GM12878 (cell line): ENCODE measurements at regions not wholly inside any gene's neighbourhood (a gene's known extent, or its start where the extent isn't known, plus 50 kb on each side); places are given as distances from the start of the nearest gene placed in this dataset.

Source experiments
- ATAC-seq: fragments of 200-7000 bp; cut with Tn5 transposase; 3 replicates; pipeline ENCODE4 v1.9.1; 2020; ENCODE audit warnings: mild to moderate bottlenecking, moderate library complexity
- BruUV-seq: library from RNA; stranded (reverse); fragments of 400-500 nt; replicated peaks from 2 replicates; lab custom pipeline; 2021; lab: Mats Ljungman, UMichigan
- CTCF ChIA-PET: fragments of 300-600 bp; sonication (Branson Sonifier 250); formaldehyde crosslinking; extraction: SDS; loops from one replicate; lab custom pipeline; 2021; ENCODE audit warnings: inconsistent platforms; lab: Yijun Ruan, JAX
- POLR2A ChIA-PET: fragments of 350-600 bp; formaldehyde crosslinking; extraction: SDS; loops from one replicate; lab custom pipeline; 2021; ENCODE audit warnings: inconsistent platforms; lab: Charles Lee
- RAD21 ChIA-PET: fragments of 300-600 bp; sonication (Branson Sonifier 250); formaldehyde crosslinking; loops from one replicate; lab custom pipeline; 2023; ENCODE audit warnings: antibody characterized with exemption; ENCODE audit not compliant: unreplicated experiment; lab: Charles Lee
- SMC1A ChIA-PET: fragments of 300-600 bp; sonication (Branson Sonifier 250); formaldehyde crosslinking; loops from one replicate; lab custom pipeline; 2023; ENCODE audit not compliant: unreplicated experiment, uncharacterized antibody; lab: Charles Lee
- DNase-seq: peaks from one replicate; pipeline ENCODE4 v3.0.0-alpha.2; 2011; ENCODE audit warnings: low read depth, low spot score
- FAIRE-seq: peaks from 3 replicates; lab custom pipeline; 2011; peaks lifted over from hg19 to GRCh38; lab: Jason Lieb, UNC
- H2AFZ ChIP-seq: 2 replicates; pipeline ENCODE4 v1.6.0; 2011; ENCODE audit warnings: low read depth, low read length, control low read depth; ENCODE audit not compliant: control insufficient read depth
- H3K27ac ChIP-seq: 2 replicates; pipeline ENCODE4 v1.5.1; 2011; ENCODE audit warnings: control low read depth; ENCODE audit not compliant: control insufficient read depth, insufficient read depth
- H3K27me3 ChIP-seq, 2 experiments: replicated peaks in 1 of 2; 2 replicates each; pipeline versions ENCODE4 v1.6.0 to v1.6.1; 2011; ENCODE audit warnings: low read length in 1 of 2; ENCODE audit not compliant: control insufficient read depth in 2 of 2, insufficient read depth in 2 of 2
- H3K36me3 ChIP-seq, 2 experiments: 2 replicates each; pipeline ENCODE4 v1.5.1; 2011; ENCODE audit warnings: low read length in 1 of 2; ENCODE audit not compliant: control insufficient read depth in 2 of 2, insufficient read depth in 2 of 2
- H3K4me1 ChIP-seq: 2 replicates; pipeline ENCODE4 v1.6.1; 2011; ENCODE audit warnings: mild to moderate bottlenecking, low read length, moderate library complexity, mixed read lengths; ENCODE audit not compliant: control insufficient read depth, insufficient read depth
- H3K4me2 ChIP-seq: 2 replicates; pipeline ENCODE4 v1.6.0; 2011; ENCODE audit warnings: control low read depth; ENCODE audit not compliant: control insufficient read depth, insufficient read depth
- H3K4me3 ChIP-seq: fragments of 200-600 bp; sonication (generic); 2 replicates; pipeline ENCODE4 v1.5.1; 2016
- H3K79me2 ChIP-seq: 2 replicates; pipeline ENCODE4 v1.6.0; 2011; ENCODE audit warnings: low read length; ENCODE audit not compliant: control insufficient read depth, insufficient read depth
- H3K9ac ChIP-seq: 2 replicates; pipeline ENCODE4 v1.8.0; 2011; ENCODE audit warnings: low read length, control low read depth, mixed read lengths; ENCODE audit not compliant: control insufficient read depth, insufficient read depth
- H3K9me3 ChIP-seq: replicated peaks from 3 replicates; pipeline ENCODE4 v1.5.1; 2011; ENCODE audit warnings: mild to moderate bottlenecking, low read length; ENCODE audit not compliant: control insufficient read depth, insufficient read depth
- H4K20me1 ChIP-seq: 2 replicates; pipeline ENCODE4 v1.6.0; 2011; ENCODE audit not compliant: control insufficient read depth, insufficient read depth
- ASH2L ChIP-seq: fragments of 300-600, 200-600 bp; sonication (generic); IDR thresholded peaks from 2 replicates; pipeline ENCODE4 v1.6.1; 2017; ENCODE audit warnings: low read depth, mild to moderate bottlenecking, borderline replicate concordance
- CHD4 ChIP-seq: fragments of 200-600 bp; sonication (generic); IDR thresholded peaks from 2 replicates; pipeline ENCODE4 v1.6.1; 2016; ENCODE audit warnings: mild to moderate bottlenecking
- E2F4 ChIP-seq: IDR thresholded peaks from 2 replicates; pipeline ENCODE4 v1.6.1; 2012; ENCODE audit warnings: low read depth, low read length, improper control_type of control experiment
- FOS ChIP-seq: IDR thresholded peaks from 3 replicates; pipeline ENCODE4 v1.6.1; 2011; ENCODE audit warnings: borderline replicate concordance; ENCODE audit not compliant: insufficient read length; ENCODE audit errors: extremely low read depth
- GABPA ChIP-seq: IDR thresholded peaks from 2 replicates; pipeline ENCODE4 v1.6.1; 2014; ENCODE audit warnings: antibody characterized with exemption, low read depth, mild to moderate bottlenecking, inconsistent platforms
- JUNB ChIP-seq: IDR thresholded peaks from 2 replicates; pipeline ENCODE4 v1.6.1; 2016; ENCODE audit warnings: antibody characterized with exemption, mild to moderate bottlenecking
- MYB ChIP-seq: fragments of 150-350 bp; IDR thresholded peaks from 2 replicates; pipeline ENCODE4 v1.6.1; 2014; ENCODE audit warnings: mild to moderate bottlenecking, low read depth, low read length, borderline replicate concordance
- NR2C1 ChIP-seq: fragments of 450-650 bp; IDR thresholded peaks from 2 replicates; pipeline ENCODE4 v1.6.1; 2017; ENCODE audit warnings: antibody characterized with exemption, mild to moderate bottlenecking, moderate library complexity
- NR2F1 ChIP-seq: fragments of 450-650 bp; conservative IDR thresholded peaks from 2 replicates; pipeline ENCODE4 v1.6.1; 2017; ENCODE audit warnings: mild to moderate bottlenecking
- RFX5 ChIP-seq: IDR thresholded peaks from 2 replicates; pipeline ENCODE4 v1.6.1; 2011; ENCODE audit warnings: low read depth, low read length, improper control_type of control experiment
- SMAD5 ChIP-seq: IDR thresholded peaks from 2 replicates; pipeline ENCODE4 v1.6.1; 2016; ENCODE audit warnings: antibody characterized with exemption, low read depth
- SPI1 ChIP-seq: IDR thresholded peaks from 2 replicates; pipeline ENCODE4 v1.6.1; 2011; ENCODE audit warnings: low read depth, mild to moderate bottlenecking, low read length, moderate library complexity, borderline replicate concordance; ENCODE audit not compliant: insufficient read depth
- TBL1XR1 ChIP-seq: IDR thresholded peaks from 2 replicates; pipeline ENCODE4 v1.6.1; 2012; ENCODE audit warnings: low read depth, low read length, improper control_type of control experiment
- YBX1 ChIP-seq: fragments of 450-650 bp; IDR thresholded peaks from 2 replicates; pipeline ENCODE4 v1.6.1; 2016; ENCODE audit warnings: antibody characterized with exemption
- WGBS: methylation state at CpG from one replicate; pipeline ENCODE4 v1.1.6; 2016; ENCODE audit warnings: low lambda C conversion rate; ENCODE audit not compliant: insufficient replicate concordance, insufficient coverage; ENCODE audit errors: missing lambda C conversion rate; 5-methylcytosine and 5-hydroxymethylcytosine counted together
- in situ Hi-C: fragments of 300-500 bp; cut with MboI; formaldehyde crosslinking; loops from 9 replicates; pipeline ENCODE4 v1.14.3; 2018; ENCODE audit warnings: mixed read lengths
- intact Hi-C: fragments of 100-400 bp; cut with micrococcal nuclease; formaldehyde crosslinking; loops from one replicate; pipeline ENCODE4 v1.14.2; 2022; ENCODE audit not compliant: unreplicated experiment

GRCh38 chr18:61984349-61984748, 91.5 kb upstream of the RNF152 start:
- CTCF ChIA-PET = no interaction called here
- POLR2A ChIA-PET = no interaction called here
- BruUV-seq = no TSS peak
- Histone ChIP-seq H3K9me3 (no peaks in the 10 kb centered on the region), H2AFZ (no peak overlapping the region), H3K4me1 (no peaks in the 10 kb centered on the region), H3K27ac (no peak overlapping the region), H3K4me3 (no peak overlapping the region), H3K79me2 (no peaks in the 10 kb centered on the region), H3K9ac (no peak overlapping the region), H4K20me1 (no peaks in the 10 kb centered on the region), H3K27me3 (no peaks in the 10 kb centered on the region), H3K36me3 (no peaks in the 10 kb centered on the region), H3K4me2 (no peak overlapping the region)
- SMC1A ChIA-PET = interaction anchor here (0.8 kb wide), 1 partner anchor 47 kb away, joined by 3 read pairs; no protein-coding TSS in a partner anchor
- ATAC-seq = no peak
- DNase-seq = no peak
- intact Hi-C loops (no loop called here), in situ Hi-C loops (no loop called here)
- WGBS = 72% methylated on average over 1 of the region's 1 CpG
- TF ChIP-seq CHD4 = no peak
- TF ChIP-seq JUNB = no peak
- TF ChIP-seq NR2C1 = no peak
- no peak for TF ChIP-seq E2F4
- no peak for TF ChIP-seq FOS
- no peak for TF ChIP-seq YBX1
- no peak for TF ChIP-seq MYB
- TF ChIP-seq GABPA = no peak
- TF ChIP-seq SMAD5 = no peak
- TF ChIP-seq SPI1 = no peak
- no peak for TF ChIP-seq TBL1XR1
- TF ChIP-seq NR2F1 = no peak
- no peak for TF ChIP-seq RFX5
- no peak for TF ChIP-seq ASH2L
- RAD21 ChIA-PET = no interaction called here
- no peak for FAIRE-seq
